Calu3 (cell line): ENCODE measurements at regions not wholly inside any gene's neighbourhood (a gene's known extent, or its start where the extent isn't known, plus 50 kb on each side); places are given as distances from the start of the nearest gene placed in this dataset.

Experiments used
- BruUV-seq: library from RNA; stranded (reverse); fragments of 400-500 nt; replicated peaks from 2 replicates; lab custom pipeline; 2021; lab: Mats Ljungman, UMichigan
- CTCF ChIA-PET: fragments of 300-600 bp; sonication (Branson Sonifier 250); formaldehyde crosslinking; loops from one replicate; lab custom pipeline; 2022; ENCODE audit warnings: antibody characterized with exemption; lab: Charles Lee
- DNase-seq: peaks from one replicate; pipeline ENCODE4 v3.0.0; 2022
- H3K27ac Mint-ChIP-seq: one replicate; pipeline ENCODE4 v1.8.0; 2022; ENCODE audit warnings: mixed read lengths; ENCODE audit not compliant: unreplicated experiment
- H3K27me3 Mint-ChIP-seq: one replicate; pipeline ENCODE4 v1.8.0; 2022; ENCODE audit warnings: mixed read lengths; ENCODE audit not compliant: unreplicated experiment
- H3K36me3 Mint-ChIP-seq: one replicate; pipeline ENCODE4 v1.8.0; 2022; ENCODE audit warnings: mild to moderate bottlenecking, moderate library complexity, mixed read lengths; ENCODE audit not compliant: insufficient read depth, unreplicated experiment
- H3K4me1 Mint-ChIP-seq: one replicate; pipeline ENCODE4 v1.8.0; 2022; ENCODE audit warnings: mild to moderate bottlenecking, low read depth, mixed read lengths; ENCODE audit not compliant: unreplicated experiment
- H3K4me3 Mint-ChIP-seq: one replicate; pipeline ENCODE4 v1.8.0; 2022; ENCODE audit warnings: mild to moderate bottlenecking, low read depth, moderate library complexity, mixed read lengths; ENCODE audit not compliant: unreplicated experiment
- H3K9me3 Mint-ChIP-seq: one replicate; pipeline ENCODE4 v1.8.0; 2022; ENCODE audit warnings: low read depth, mixed read lengths; ENCODE audit not compliant: unreplicated experiment
- intact Hi-C: fragments of 100-400 bp; cut with micrococcal nuclease; formaldehyde crosslinking; loops from one replicate; pipeline ENCODE4 v1.10.0; 2022; ENCODE audit not compliant: unreplicated experiment
- TF ChIP-seq, protein P1 (sequence below): fragments of 200-600 bp; IDR thresholded peaks from one replicate; pipeline ENCODE4 v1.8.0; 2022; ENCODE audit warnings: antibody characterized with exemption; ENCODE audit not compliant: unreplicated experiment

DNA sequence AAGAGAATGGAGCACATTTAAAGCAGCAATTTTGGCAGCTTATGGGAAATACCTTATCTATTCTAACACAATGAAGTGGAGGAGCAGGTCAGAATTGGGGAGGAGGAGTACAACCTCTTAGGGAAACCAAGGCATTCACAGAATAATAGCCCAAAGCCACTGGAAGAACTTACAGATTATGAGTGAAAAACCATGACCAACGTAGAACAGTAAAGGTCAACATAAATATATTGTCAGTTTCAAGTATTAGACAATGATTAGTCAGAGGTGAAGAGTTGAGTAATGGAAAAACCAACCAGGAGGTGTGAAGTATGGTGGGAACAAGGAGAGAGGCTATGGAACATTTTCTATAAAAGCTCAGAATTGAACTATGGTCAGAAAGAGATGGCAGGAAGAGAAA, 304.3 kb upstream of the SP4 start:
- TF ChIP-seq, protein P1, sequence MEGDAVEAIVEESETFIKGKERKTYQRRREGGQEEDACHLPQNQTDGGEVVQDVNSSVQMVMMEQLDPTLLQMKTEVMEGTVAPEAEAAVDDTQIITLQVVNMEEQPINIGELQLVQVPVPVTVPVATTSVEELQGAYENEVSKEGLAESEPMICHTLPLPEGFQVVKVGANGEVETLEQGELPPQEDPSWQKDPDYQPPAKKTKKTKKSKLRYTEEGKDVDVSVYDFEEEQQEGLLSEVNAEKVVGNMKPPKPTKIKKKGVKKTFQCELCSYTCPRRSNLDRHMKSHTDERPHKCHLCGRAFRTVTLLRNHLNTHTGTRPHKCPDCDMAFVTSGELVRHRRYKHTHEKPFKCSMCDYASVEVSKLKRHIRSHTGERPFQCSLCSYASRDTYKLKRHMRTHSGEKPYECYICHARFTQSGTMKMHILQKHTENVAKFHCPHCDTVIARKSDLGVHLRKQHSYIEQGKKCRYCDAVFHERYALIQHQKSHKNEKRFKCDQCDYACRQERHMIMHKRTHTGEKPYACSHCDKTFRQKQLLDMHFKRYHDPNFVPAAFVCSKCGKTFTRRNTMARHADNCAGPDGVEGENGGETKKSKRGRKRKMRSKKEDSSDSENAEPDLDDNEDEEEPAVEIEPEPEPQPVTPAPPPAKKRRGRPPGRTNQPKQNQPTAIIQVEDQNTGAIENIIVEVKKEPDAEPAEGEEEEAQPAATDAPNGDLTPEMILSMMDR, result no peak
- Mint-ChIP-seq H3K27ac (no peak overlapping the region), H3K36me3 (no peaks in the 10 kb centered on the region), H3K4me3 (no peak overlapping the region), H3K27me3 (peaks cover 83% of the 10 kb centered on the region), H3K4me1 (no peaks in the 10 kb centered on the region), H3K9me3 (no peaks in the 10 kb centered on the region)
- DNase-seq, result no peak
- intact Hi-C loops, result no loop called here
- CTCF ChIA-PET, result no interaction called here
- no TSS peak for BruUV-seq

DNA sequence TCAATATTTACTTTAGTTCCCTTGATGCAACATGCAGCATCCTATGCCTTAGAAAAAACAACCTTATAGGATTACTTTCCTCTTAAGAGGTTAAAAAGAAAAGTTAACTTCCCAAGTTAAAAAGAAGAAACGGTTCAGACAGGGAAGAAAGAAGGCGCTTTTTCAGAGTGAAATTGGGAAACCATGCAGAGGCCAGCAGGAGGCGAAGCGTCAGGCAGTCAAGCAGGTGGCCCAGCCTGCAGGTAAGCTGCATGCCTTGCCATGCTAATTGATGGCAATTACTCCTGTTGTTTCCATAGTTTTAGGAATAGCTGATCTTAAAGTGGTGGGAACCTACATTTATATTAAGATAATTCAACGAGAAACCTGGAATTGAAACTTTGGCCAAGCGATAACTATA, 302.6 kb upstream of the SP4 start:
- CTCF ChIA-PET, result no interaction called here
- intact Hi-C loops, result no loop called here
- TF ChIP-seq, protein P1, result no peak

DNA sequence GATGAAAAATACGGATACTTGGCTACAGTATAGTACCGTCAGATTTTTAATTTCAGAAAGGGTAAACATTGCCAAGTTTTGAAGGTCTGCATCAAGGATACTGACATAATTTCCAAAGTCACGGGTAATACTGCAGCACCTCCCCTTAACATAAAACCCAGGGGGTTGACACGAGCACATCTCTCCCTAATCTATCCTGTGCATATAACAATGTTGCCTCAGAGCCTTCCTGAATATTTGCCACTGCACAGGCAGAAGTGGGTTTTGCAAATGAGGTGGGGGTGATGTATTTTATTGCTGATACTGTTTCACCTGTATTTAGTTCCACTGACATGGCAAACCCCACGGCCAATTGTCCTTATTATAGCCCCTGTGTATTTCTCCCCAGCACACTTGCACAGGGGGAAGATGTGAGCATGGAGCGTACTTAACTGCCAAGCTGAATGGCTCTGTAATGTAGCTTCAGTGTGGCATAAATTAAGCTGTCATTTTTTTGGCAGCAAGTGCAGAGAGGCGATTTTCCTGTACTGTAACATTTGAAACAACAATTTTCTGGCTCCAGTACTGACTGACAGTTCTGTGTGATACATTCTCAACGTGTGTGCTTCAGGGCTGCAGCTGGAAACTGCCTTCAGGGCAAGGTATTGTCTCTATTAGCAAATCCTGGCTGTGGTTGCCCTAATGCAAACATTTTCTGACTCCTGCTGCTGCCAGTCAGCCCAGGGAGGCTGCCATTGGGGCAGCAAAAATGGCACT, 299.6 kb upstream of the SP4 start:
- Mint-ChIP-seq H3K4me3 (no peak overlapping the region), H3K9me3 (peaks cover 2% of the 10 kb centered on the region), H3K27me3 (peaks cover 93% of the 10 kb centered on the region), H3K36me3 (no peaks in the 10 kb centered on the region), H3K4me1 (no peaks in the 10 kb centered on the region), H3K27ac (no peak overlapping the region)
- CTCF ChIA-PET, result no interaction called here
- no TSS peak for BruUV-seq
- TF ChIP-seq, protein P1, result no peak
- DNase-seq, result no peak
- intact Hi-C loops, result no loop called here

More for the DNA sequence above, 302.6 kb upstream of the SP4 start:
- BruUV-seq, result no TSS peak
- Mint-ChIP-seq H3K9me3 (no peaks in the 10 kb centered on the region), H3K4me3 (no peak overlapping the region), H3K36me3 (no peaks in the 10 kb centered on the region), H3K27ac (no peak overlapping the region), H3K4me1 (no peaks in the 10 kb centered on the region), H3K27me3 (peaks cover 93% of the 10 kb centered on the region)
- no peak for DNase-seq

DNA sequence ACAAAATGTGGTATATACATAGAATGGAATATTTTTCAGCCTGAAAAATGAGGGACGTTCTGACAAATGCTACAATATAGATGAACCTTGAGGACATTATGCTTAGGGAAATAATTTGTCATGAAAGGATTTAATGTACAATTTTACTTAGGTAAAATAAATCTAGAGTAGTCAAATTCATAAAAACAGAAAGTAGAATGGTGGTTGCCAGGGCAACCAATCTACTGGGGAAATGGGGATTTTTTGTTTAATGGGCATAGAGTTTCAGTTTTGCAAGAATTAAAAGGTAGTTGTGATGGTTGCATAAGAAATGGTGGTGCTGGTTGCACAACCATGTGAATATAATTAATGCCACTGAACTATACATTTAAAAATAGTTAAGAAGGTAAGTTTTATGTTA, 296.0 kb upstream of the SP4 start:
- H3K9me3 Mint-ChIP-seq, result peaks cover 9% of the 10 kb centered on the region
- peaks cover 78% of the 10 kb centered on the region for H3K27me3 Mint-ChIP-seq

More for the DNA sequence above, 296.0 kb upstream of the SP4 start:
- intact Hi-C loops, result no loop called here
- BruUV-seq, result no TSS peak
- no peak for DNase-seq
- TF ChIP-seq, protein P1, result no peak
- Mint-ChIP-seq H3K4me3 (no peak overlapping the region), H3K36me3 (no peaks in the 10 kb centered on the region), H3K4me1 (no peaks in the 10 kb centered on the region), H3K27ac (no peak overlapping the region)
- CTCF ChIA-PET, result no interaction called here
